ENCODE measurements at regions not wholly inside any gene's neighbourhood (a gene's known extent, or its start where the extent isn't known, plus 50 kb on each side); places are given as distances from the start of the nearest gene placed in this dataset.

DNA sequence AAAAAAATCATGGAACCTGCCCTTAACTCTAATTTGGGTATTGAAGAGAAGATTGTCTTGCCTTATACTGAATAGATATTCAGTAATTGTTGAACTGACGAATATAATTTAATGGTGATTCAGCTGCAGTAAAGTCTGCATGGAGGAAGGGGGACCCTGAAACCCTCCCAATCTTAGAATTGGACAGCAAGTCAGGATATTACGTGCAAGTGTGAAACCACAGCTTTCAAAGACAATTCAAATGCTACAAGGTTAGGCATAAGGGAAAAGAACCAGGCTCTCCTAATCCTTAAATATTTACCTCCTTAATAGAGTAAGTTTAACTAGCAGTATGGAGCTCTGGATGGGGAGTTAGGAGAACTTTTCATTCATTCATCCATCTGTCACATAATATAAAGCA lies 226.9 kb upstream of the TNP1 start:
- TF ChIP-seq, protein P1, sequence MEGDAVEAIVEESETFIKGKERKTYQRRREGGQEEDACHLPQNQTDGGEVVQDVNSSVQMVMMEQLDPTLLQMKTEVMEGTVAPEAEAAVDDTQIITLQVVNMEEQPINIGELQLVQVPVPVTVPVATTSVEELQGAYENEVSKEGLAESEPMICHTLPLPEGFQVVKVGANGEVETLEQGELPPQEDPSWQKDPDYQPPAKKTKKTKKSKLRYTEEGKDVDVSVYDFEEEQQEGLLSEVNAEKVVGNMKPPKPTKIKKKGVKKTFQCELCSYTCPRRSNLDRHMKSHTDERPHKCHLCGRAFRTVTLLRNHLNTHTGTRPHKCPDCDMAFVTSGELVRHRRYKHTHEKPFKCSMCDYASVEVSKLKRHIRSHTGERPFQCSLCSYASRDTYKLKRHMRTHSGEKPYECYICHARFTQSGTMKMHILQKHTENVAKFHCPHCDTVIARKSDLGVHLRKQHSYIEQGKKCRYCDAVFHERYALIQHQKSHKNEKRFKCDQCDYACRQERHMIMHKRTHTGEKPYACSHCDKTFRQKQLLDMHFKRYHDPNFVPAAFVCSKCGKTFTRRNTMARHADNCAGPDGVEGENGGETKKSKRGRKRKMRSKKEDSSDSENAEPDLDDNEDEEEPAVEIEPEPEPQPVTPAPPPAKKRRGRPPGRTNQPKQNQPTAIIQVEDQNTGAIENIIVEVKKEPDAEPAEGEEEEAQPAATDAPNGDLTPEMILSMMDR (conservative IDR thresholded peaks at IDR 0.05; ENCODE audit: low read length), result no peak
- no peak for TF ChIP-seq EZH2phosphoT487 (IDR thresholded peaks at IDR 0.05; ENCODE audit: borderline replicate concordance, low read depth, low read length)
